Gastroesophageal sphincter (tissue), 3 donors: ENCODE measurements at regions not wholly inside any gene's neighbourhood (a gene's known extent, or its start where the extent isn't known, plus 50 kb on each side); places are given as distances from the start of the nearest gene placed in this dataset.

ENCODE experiments used
- EP300 ChIP-seq: sonication (generic); formaldehyde crosslinking; IDR thresholded peaks from one replicate; pipeline ENCODE4 v1.6.1; 2017; ENCODE audit warnings: antibody characterized with exemption, mild to moderate bottlenecking
- POLR2A ChIP-seq, 2 donors: fragments of 450-650 bp; IDR thresholded peaks; one replicate each; pipeline ENCODE4 v1.6.1; 2017; ENCODE audit warnings: antibody characterized with exemption in 2 of 2, mild to moderate bottlenecking in 2 of 2, moderate library complexity in 1 of 2
- POLR2AphosphoS5 ChIP-seq: sonication (generic); formaldehyde crosslinking; IDR thresholded peaks from one replicate; pipeline ENCODE4 v1.6.1; 2017; ENCODE audit warnings: antibody characterized with exemption
- TF ChIP-seq, protein P1 (sequence below), 4 experiments: fragments of 200-600 bp in 2 of 4; fragments of 450-650 bp in 2 of 4; sonication (generic) in 1 of 4; IDR thresholded peaks; one replicate each; pipeline ENCODE4 v1.5.1; 2017 to 2019; ENCODE audit warnings: antibody characterized with exemption in 4 of 4, mild to moderate bottlenecking in 2 of 4, moderate library complexity in 2 of 4

GRCh38 chr4:115433491-115433890 lies 320.1 kb upstream of the NDST4 start:
- TF ChIP-seq, protein P1, sequence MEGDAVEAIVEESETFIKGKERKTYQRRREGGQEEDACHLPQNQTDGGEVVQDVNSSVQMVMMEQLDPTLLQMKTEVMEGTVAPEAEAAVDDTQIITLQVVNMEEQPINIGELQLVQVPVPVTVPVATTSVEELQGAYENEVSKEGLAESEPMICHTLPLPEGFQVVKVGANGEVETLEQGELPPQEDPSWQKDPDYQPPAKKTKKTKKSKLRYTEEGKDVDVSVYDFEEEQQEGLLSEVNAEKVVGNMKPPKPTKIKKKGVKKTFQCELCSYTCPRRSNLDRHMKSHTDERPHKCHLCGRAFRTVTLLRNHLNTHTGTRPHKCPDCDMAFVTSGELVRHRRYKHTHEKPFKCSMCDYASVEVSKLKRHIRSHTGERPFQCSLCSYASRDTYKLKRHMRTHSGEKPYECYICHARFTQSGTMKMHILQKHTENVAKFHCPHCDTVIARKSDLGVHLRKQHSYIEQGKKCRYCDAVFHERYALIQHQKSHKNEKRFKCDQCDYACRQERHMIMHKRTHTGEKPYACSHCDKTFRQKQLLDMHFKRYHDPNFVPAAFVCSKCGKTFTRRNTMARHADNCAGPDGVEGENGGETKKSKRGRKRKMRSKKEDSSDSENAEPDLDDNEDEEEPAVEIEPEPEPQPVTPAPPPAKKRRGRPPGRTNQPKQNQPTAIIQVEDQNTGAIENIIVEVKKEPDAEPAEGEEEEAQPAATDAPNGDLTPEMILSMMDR (IDR thresholded peaks at IDR 0.05) = no peak
- no peak for TF ChIP-seq POLR2A (IDR thresholded peaks at IDR 0.05)
- no peak for TF ChIP-seq POLR2AphosphoS5
- no peak for TF ChIP-seq EP300
